ENCODE measurements at regions not wholly inside any gene's neighbourhood (a gene's known extent, or its start where the extent isn't known, plus 50 kb on each side); places are given as distances from the start of the nearest gene placed in this dataset.

DNA sequence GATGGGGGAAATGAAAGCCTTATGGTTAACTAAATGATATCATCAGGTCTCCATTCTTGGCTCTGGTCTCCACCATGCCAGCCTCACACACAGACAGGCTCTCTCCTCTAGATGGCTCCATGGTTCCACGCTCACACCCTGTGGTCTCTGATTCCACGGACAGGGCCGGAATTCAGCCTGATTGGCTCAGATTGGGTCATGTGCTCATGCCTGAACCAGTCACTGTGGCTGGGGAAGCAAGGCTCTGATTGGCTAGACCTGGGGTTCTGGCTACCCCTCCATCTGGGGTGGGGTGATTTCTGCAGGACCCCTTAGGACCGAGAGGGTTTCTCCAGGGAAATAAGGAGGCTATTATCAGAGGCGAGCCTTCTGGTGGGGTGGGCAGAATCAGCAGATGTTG, 277.0 kb downstream of the PTPRU start:
- Histone ChIP-seq H3K27me3 (ENCODE audit: control insufficient read depth in 1 of 2, insufficient read depth in 2 of 2, low read length in 2 of 2) (peaks cover 2 to 7% of the 10 kb centered on the region in 2 experiments; a peak in 1 of 5 replicates), H3K4me2 (ENCODE audit: low read depth, low read length) (no peak overlapping the region), H3K9ac (ENCODE audit: insufficient read depth, low read depth, low read length) (no peak overlapping the region), H3K4me1 (ENCODE audit: insufficient read depth, low read length) (no peaks in the 10 kb centered on the region), H3K79me2 (ENCODE audit: insufficient read depth, low read length) (no peaks in the 10 kb centered on the region), H3K36me3 (replicated peaks in 1 of 2; ENCODE audit: control insufficient read depth in 1 of 2, insufficient read depth in 2 of 2, low read length in 2 of 2) (no peaks in the 10 kb centered on the region), H3K9me3 (ENCODE audit: low read length) (no peaks in the 10 kb centered on the region), H3K27ac (ENCODE audit: extremely low read length, insufficient read depth, low read length) (no peak overlapping the region), H2AFZ (ENCODE audit: low read length) (no peak overlapping the region), H3K4me3 (replicated peaks in 1 of 3; ENCODE audit: insufficient read depth in 1 of 3, low read depth in 2 of 3, low read length in 3 of 3) (no peak overlapping the region), H4K20me1 (ENCODE audit: insufficient read depth, low read length) (no peaks in the 10 kb centered on the region)
- ChIA-PET POLR2A (no interaction called here), CTCF (ENCODE audit: low intra/inter-chr PET ratio, low total read pairs) (interaction anchor here (0.6 kb wide), 1 partner anchor 336 kb away, joined by 3 read pairs; no protein-coding TSS in a partner anchor)
- ATAC-seq: peak; percentile 89
- no TSS peak for BruUV-seq (replicated peaks)
- in situ Hi-C loops (cut with HindIII; ENCODE audit: extremely low pct_ligation_motif_present, low pct_unique_long_range_greater_than_20kb) (no loop called here), intact Hi-C loops (cut with micrococcal nuclease; ENCODE audit: unreplicated experiment) (no loop called here)
- FAIRE-seq: no peak
- DNase-seq (ENCODE audit: low spot score): peak; percentile 35
- WGBS (ENCODE audit: low lambda C conversion rate): 29% methylated on average over 3 of the region's 5 CpGs
- TF ChIP-seq ZNF629 (CRISPR knock-in tag; conservative IDR thresholded peaks at IDR 0.05) (no peak), MIXL1 (CRISPR knock-in tag; IDR thresholded peaks at IDR 0.05) (no peak), REL (CRISPR knock-in tag; conservative IDR thresholded peaks at IDR 0.05) (no peak), SMC3 (IDR thresholded peaks at IDR 0.05; ENCODE audit: low read length) (peak; percentile 41; the same call in 1 of the 2 replicates), ZNF737 (CRISPR knock-in tag; IDR thresholded peaks at IDR 0.05; ENCODE audit: borderline replicate concordance) (no peak), NFYC (CRISPR knock-in tag; IDR thresholded peaks at IDR 0.05) (peak; percentile 76), ZNF282 (IDR thresholded peaks at IDR 0.05; ENCODE audit: partially characterized antibody) (no peak), HNF4G (IDR thresholded peaks at IDR 0.05; ENCODE audit: borderline replicate concordance, low read depth, low read length) (no peak), HNF4G (CRISPR knock-in tag; IDR thresholded peaks at IDR 0.05; ENCODE audit: borderline replicate concordance, low read depth) (no peak), ZNF569 (CRISPR knock-in tag; IDR thresholded peaks at IDR 0.05; ENCODE audit: borderline replicate concordance) (no peak), ZNF17 (CRISPR knock-in tag; IDR thresholded peaks at IDR 0.05) (no peak), MXD4 (CRISPR knock-in tag; IDR thresholded peaks at IDR 0.05) (no peak), SMARCC2 (IDR thresholded peaks at IDR 0.05) (no peak), RAD21 (CRISPR knock-in tag; IDR thresholded peaks at IDR 0.05) (peak; percentile 21; the same call in 1 of the 2 replicates), PATZ1 (CRISPR knock-in tag; IDR thresholded peaks at IDR 0.05) (no peak), ZNF367 (CRISPR knock-in tag; IDR thresholded peaks at IDR 0.05; ENCODE audit: borderline replicate concordance) (no peak), ZMYM3 (CRISPR knock-in tag; IDR thresholded peaks at IDR 0.05) (no peak), ZNF331 (CRISPR knock-in tag; IDR thresholded peaks at IDR 0.05) (no peak)
- TF ChIP-seq, protein P1, sequence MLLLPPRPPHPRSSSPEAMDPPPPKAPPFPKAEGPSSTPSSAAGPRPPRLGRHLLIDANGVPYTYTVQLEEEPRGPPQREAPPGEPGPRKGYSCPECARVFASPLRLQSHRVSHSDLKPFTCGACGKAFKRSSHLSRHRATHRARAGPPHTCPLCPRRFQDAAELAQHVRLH (CRISPR knock-in tag; IDR thresholded peaks at IDR 0.05; ENCODE audit: borderline replicate concordance, low read depth): no peak
- TF ChIP-seq, protein P2, sequence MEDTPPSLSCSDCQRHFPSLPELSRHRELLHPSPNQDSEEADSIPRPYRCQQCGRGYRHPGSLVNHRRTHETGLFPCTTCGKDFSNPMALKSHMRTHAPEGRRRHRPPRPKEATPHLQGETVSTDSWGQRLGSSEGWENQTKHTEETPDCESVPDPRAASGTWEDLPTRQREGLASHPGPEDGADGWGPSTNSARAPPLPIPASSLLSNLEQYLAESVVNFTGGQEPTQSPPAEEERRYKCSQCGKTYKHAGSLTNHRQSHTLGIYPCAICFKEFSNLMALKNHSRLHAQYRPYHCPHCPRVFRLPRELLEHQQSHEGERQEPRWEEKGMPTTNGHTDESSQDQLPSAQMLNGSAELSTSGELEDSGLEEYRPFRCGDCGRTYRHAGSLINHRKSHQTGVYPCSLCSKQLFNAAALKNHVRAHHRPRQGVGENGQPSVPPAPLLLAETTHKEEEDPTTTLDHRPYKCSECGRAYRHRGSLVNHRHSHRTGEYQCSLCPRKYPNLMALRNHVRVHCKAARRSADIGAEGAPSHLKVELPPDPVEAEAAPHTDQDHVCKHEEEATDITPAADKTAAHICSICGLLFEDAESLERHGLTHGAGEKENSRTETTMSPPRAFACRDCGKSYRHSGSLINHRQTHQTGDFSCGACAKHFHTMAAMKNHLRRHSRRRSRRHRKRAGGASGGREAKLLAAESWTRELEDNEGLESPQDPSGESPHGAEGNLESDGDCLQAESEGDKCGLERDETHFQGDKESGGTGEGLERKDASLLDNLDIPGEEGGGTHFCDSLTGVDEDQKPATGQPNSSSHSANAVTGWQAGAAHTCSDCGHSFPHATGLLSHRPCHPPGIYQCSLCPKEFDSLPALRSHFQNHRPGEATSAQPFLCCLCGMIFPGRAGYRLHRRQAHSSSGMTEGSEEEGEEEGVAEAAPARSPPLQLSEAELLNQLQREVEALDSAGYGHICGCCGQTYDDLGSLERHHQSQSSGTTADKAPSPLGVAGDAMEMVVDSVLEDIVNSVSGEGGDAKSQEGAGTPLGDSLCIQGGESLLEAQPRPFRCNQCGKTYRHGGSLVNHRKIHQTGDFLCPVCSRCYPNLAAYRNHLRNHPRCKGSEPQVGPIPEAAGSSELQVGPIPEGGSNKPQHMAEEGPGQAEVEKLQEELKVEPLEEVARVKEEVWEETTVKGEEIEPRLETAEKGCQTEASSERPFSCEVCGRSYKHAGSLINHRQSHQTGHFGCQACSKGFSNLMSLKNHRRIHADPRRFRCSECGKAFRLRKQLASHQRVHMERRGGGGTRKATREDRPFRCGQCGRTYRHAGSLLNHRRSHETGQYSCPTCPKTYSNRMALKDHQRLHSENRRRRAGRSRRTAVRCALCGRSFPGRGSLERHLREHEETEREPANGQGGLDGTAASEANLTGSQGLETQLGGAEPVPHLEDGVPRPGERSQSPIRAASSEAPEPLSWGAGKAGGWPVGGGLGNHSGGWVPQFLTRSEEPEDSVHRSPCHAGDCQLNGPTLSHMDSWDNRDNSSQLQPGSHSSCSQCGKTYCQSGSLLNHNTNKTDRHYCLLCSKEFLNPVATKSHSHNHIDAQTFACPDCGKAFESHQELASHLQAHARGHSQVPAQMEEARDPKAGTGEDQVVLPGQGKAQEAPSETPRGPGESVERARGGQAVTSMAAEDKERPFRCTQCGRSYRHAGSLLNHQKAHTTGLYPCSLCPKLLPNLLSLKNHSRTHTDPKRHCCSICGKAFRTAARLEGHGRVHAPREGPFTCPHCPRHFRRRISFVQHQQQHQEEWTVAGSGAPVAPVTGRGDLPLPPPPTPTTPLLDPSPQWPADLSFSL (CRISPR knock-in tag; IDR thresholded peaks at IDR 0.05): no peak
